Sigmoid colon (tissue), 3 donors: ENCODE measurements at regions not wholly inside any gene's neighbourhood (a gene's known extent, or its start where the extent isn't known, plus 50 kb on each side); places are given as distances from the start of the nearest gene placed in this dataset.

ENCODE experiments used
- CTCF ChIP-seq, 4 experiments: fragments of 450-650 bp in 3 of 4; fragments of 200-600 bp in 1 of 4; IDR thresholded peaks; one replicate each; pipeline ENCODE4 v1.5.1; 2016 to 2019; ENCODE audit warnings: antibody characterized with exemption in 4 of 4, mild to moderate bottlenecking in 3 of 4, moderate library complexity in 2 of 4
- POLR2A ChIP-seq, 2 donors: fragments of 450-650 bp; IDR thresholded peaks; one replicate each; pipeline ENCODE4 v1.6.1; 2016; ENCODE audit warnings: antibody characterized with exemption in 2 of 2, mild to moderate bottlenecking in 2 of 2, moderate library complexity in 2 of 2

GRCh38 chr5:117701062-117701461, 1126.4 kb upstream of the SEMA6A start:
- TF ChIP-seq CTCF (IDR thresholded peaks at IDR 0.05) (no peak), POLR2A (IDR thresholded peaks at IDR 0.05) (no peak)
